H1 (cell line): ENCODE measurements at regions not wholly inside any gene's neighbourhood (a gene's known extent, or its start where the extent isn't known, plus 50 kb on each side); places are given as distances from the start of the nearest gene placed in this dataset.
"Not testable (repeated sequence)": the region's sequence is repeated elsewhere in the genome, so short reads cannot be mapped to it uniquely, and the experiment has no call there.

ENCODE experiments used
- CTCF ChIA-PET: fragments of 300-600 bp; sonication (Branson Sonifier 250); formaldehyde crosslinking; loops from one replicate; lab custom pipeline; 2021; ENCODE audit not compliant: partially characterized antibody; lab: Charles Lee
- POLR2A ChIA-PET: fragments of 300-600 bp; sonication (Branson Sonifier 250); formaldehyde crosslinking; loops from one replicate; lab custom pipeline; 2021; ENCODE audit warnings: inconsistent platforms; ENCODE audit not compliant: partially characterized antibody; lab: Charles Lee
- DNase-seq, 2 experiments: peaks; one replicate each; pipeline versions ENCODE4 v3.0.0 to v3.0.0-alpha.2; 2010 to 2022; ENCODE audit warnings: low spot score in 2 of 2, low read depth in 1 of 2, mixed read lengths in 1 of 2
- FAIRE-seq: peaks from 2 replicates; lab custom pipeline; 2011; peaks lifted over from hg19 to GRCh38; lab: Jason Lieb, UNC
- H2AFZ ChIP-seq: 2 replicates; pipeline ENCODE4 v1.8.1; 2012; ENCODE audit warnings: low read length, inconsistent platforms
- H2AK5ac ChIP-seq: 2 replicates; pipeline ENCODE4 v1.6.1; 2013; ENCODE audit warnings: low read depth, low read length
- H2BK120ac ChIP-seq: replicated peaks from 2 replicates; pipeline ENCODE3; 2013; ENCODE audit warnings: low read depth, low read length, inconsistent platforms
- H2BK12ac ChIP-seq: 2 replicates; pipeline ENCODE4 v1.6.1; 2013; ENCODE audit warnings: low read depth, low read length
- H2BK15ac ChIP-seq: 2 replicates; pipeline ENCODE4 v1.6.1; 2013; ENCODE audit warnings: low read length
- H2BK20ac ChIP-seq: 2 replicates; pipeline ENCODE4 v1.6.1; 2013; ENCODE audit warnings: low read length
- H2BK5ac ChIP-seq: 2 replicates; pipeline ENCODE4 v1.6.1; 2013; ENCODE audit warnings: low read depth, low read length
- H3K14ac ChIP-seq: 2 replicates; pipeline ENCODE4 v1.6.1; 2013; ENCODE audit warnings: inconsistent platforms; ENCODE audit not compliant: insufficient read length
- H3K18ac ChIP-seq: 2 replicates; pipeline ENCODE4 v1.6.1; 2013; ENCODE audit warnings: low read length; ENCODE audit errors: extremely low read depth
- H3K23ac ChIP-seq: 2 replicates; pipeline ENCODE4 v1.6.1; 2013; ENCODE audit warnings: inconsistent platforms; ENCODE audit not compliant: insufficient read length
- H3K23me2 ChIP-seq: 2 replicates; pipeline ENCODE4 v1.6.1; 2013; ENCODE audit warnings: low read depth, low read length
- H3K27ac ChIP-seq: 2 replicates; pipeline ENCODE4 v1.6.1; 2011; ENCODE audit warnings: low read depth, low read length, inconsistent platforms
- H3K27me3 ChIP-seq, 4 experiments: replicated peaks in 1 of 4; 1 replicate in 1 of 4; 2 replicates in 3 of 4; pipeline versions ENCODE4 v1.6.1 to v1.8.1; 2011 to 2013; ENCODE audit warnings: low read length in 3 of 4, mild to moderate bottlenecking in 3 of 4, inconsistent platforms in 2 of 4, mixed read lengths in 2 of 4, moderate library complexity in 1 of 4; ENCODE audit not compliant: control insufficient read depth in 3 of 4, insufficient read depth in 3 of 4; ENCODE audit errors: extremely low read depth in 1 of 4
- H3K36me3 ChIP-seq, 4 experiments: 2 replicates each; pipeline versions ENCODE4 v1.6.1 to v1.8.1; 2011 to 2013; ENCODE audit warnings: mild to moderate bottlenecking in 4 of 4, low read length in 3 of 4, moderate library complexity in 2 of 4, control low read depth in 1 of 4, inconsistent platforms in 1 of 4; ENCODE audit not compliant: insufficient read depth in 4 of 4, control insufficient read depth in 2 of 4
- H3K4ac ChIP-seq: replicated peaks from 2 replicates; pipeline ENCODE3; 2013; ENCODE audit warnings: low read length, low read depth, mixed read lengths, inconsistent platforms; ENCODE audit not compliant: insufficient read length
- H3K4me1 ChIP-seq, 4 experiments: replicated peaks in 1 of 4; 1 replicate in 1 of 4; 2 replicates in 3 of 4; pipeline versions ENCODE4 v1.6.1 to v1.8.1; 2011 to 2013; ENCODE audit warnings: low read length in 3 of 4, inconsistent platforms in 2 of 4, mixed read lengths in 1 of 4; ENCODE audit not compliant: insufficient read depth in 4 of 4, control insufficient read depth in 3 of 4
- H3K4me2 ChIP-seq, 2 experiments: 2 replicates each; pipeline versions ENCODE4 v1.6.1 to v1.8.1; 2011 to 2013; ENCODE audit warnings: low read depth in 2 of 2, low read length in 2 of 2, control low read depth in 1 of 2, inconsistent platforms in 1 of 2, mild to moderate bottlenecking in 1 of 2; ENCODE audit not compliant: insufficient read depth in 1 of 2
- H3K4me3 ChIP-seq, 4 experiments: fragments of 200-600, 300-600 bp in 1 of 4; sonication (generic), shearing (Covaris generic), sonication (Bioruptor Twin) in 1 of 4; 2 replicates each; pipeline versions ENCODE4 v1.5.1 to v1.8.1; 2011 to 2016; ENCODE audit warnings: low read length in 4 of 4, low read depth in 3 of 4, control low read depth in 2 of 4, inconsistent platforms in 2 of 4, mild to moderate bottlenecking in 2 of 4, mixed read lengths in 1 of 4, moderate library complexity in 1 of 4; ENCODE audit not compliant: insufficient read depth in 2 of 4; ENCODE audit errors: extremely low read depth in 1 of 4
- H3K56ac ChIP-seq: replicated peaks from 2 replicates; pipeline ENCODE3; 2013; ENCODE audit warnings: low read depth, mild to moderate bottlenecking, mixed read lengths, low read length, inconsistent platforms; ENCODE audit not compliant: insufficient read length
- H3K79me1 ChIP-seq: 2 replicates; pipeline ENCODE4 v1.6.1; 2013; ENCODE audit warnings: low read depth, low read length, control low read depth
- H3K79me2 ChIP-seq, 2 experiments: 2 replicates each; pipeline versions ENCODE4 v1.6.1 to v1.8.1; 2012 to 2013; ENCODE audit warnings: low read length in 2 of 2, mild to moderate bottlenecking in 2 of 2, inconsistent platforms in 1 of 2; ENCODE audit not compliant: insufficient read depth in 2 of 2, control insufficient read depth in 1 of 2
- H3K9ac ChIP-seq, 4 experiments: replicated peaks in 1 of 4; 1 replicate in 1 of 4; 2 replicates in 3 of 4; pipeline versions ENCODE4 v1.6.1 to v1.8.1; 2011 to 2013; ENCODE audit warnings: low read depth in 3 of 4, low read length in 3 of 4, control low read depth in 2 of 4, mild to moderate bottlenecking in 2 of 4, moderate library complexity in 2 of 4, inconsistent platforms in 1 of 4; ENCODE audit errors: extremely low read depth in 1 of 4
- H3K9me3 ChIP-seq, 2 experiments: 2 replicates each; pipeline versions ENCODE4 v1.6.1 to v1.8.1; 2012 to 2013; ENCODE audit warnings: mild to moderate bottlenecking in 2 of 2, moderate library complexity in 2 of 2, control low read depth in 1 of 2, inconsistent platforms in 1 of 2, low read depth in 1 of 2, low read length in 1 of 2, mixed read lengths in 1 of 2; ENCODE audit not compliant: insufficient read depth in 2 of 2
- H4K20me1 ChIP-seq, 2 experiments: replicated peaks in 1 of 2; 2 replicates each; pipeline versions ENCODE3 to v1.8.1; 2011 to 2013; ENCODE audit warnings: inconsistent platforms in 2 of 2, low read length in 2 of 2, mild to moderate bottlenecking in 1 of 2; ENCODE audit not compliant: insufficient read depth in 2 of 2, control insufficient read depth in 1 of 2
- H4K5ac ChIP-seq: 2 replicates; pipeline ENCODE4 v1.6.1; 2013; ENCODE audit warnings: low read length, low read depth, mixed read lengths, inconsistent platforms; ENCODE audit not compliant: insufficient read length
- H4K8ac ChIP-seq: 2 replicates; pipeline ENCODE4 v1.8.0; 2013; ENCODE audit warnings: mild to moderate bottlenecking, moderate library complexity, low read length, inconsistent platforms; ENCODE audit not compliant: insufficient read depth; ENCODE audit errors: extremely low read depth
- H4K91ac ChIP-seq: replicated peaks from 2 replicates; pipeline ENCODE3; 2013; ENCODE audit warnings: low read length, mixed read lengths, inconsistent platforms; ENCODE audit not compliant: insufficient read length
- WGBS, 2 experiments: shearing (Covaris generic) in 1 of 2; methylation state at CpG; one replicate each; pipeline versions ENCODE4 v1.1.6 to v1.1.7; 2013 to 2015; ENCODE audit warnings: low lambda C conversion rate in 2 of 2, mixed read lengths in 2 of 2, inconsistent platforms in 1 of 2, low coverage in 1 of 2, missing lambda C conversion rate in 1 of 2; ENCODE audit not compliant: insufficient replicate concordance in 2 of 2, insufficient coverage in 1 of 2, insufficient read length in 1 of 2; ENCODE audit errors: extremely low coverage in 1 of 2, missing lambda C conversion rate in 1 of 2; 5-methylcytosine and 5-hydroxymethylcytosine counted together

GRCh38 chr9:94397766-94398379, 69.4 kb upstream of the NUTM2F start:
- 97% methylated on average over 3 of the region's 3 CpGs; no CpG with 5 or more reads in 1 of the 2 experiments for WGBS, 2 experiments
- H3K23me2 ChIP-seq, H3K18ac ChIP-seq, H3K4me3 ChIP-seq, H3K27ac ChIP-seq, H3K79me1 ChIP-seq, H2AFZ ChIP-seq, H2BK120ac ChIP-seq, H3K4me1 ChIP-seq, H3K9ac ChIP-seq, H4K20me1 ChIP-seq, FAIRE-seq, H4K8ac ChIP-seq, H2BK5ac ChIP-seq, H4K91ac ChIP-seq, H2BK20ac ChIP-seq, H3K27me3 ChIP-seq, H2BK12ac ChIP-seq, H3K4ac ChIP-seq, DNase-seq, POLR2A ChIA-PET, CTCF ChIA-PET, H3K36me3 ChIP-seq, H4K5ac ChIP-seq, H3K9me3 ChIP-seq, H3K23ac ChIP-seq, H3K56ac ChIP-seq, H2BK15ac ChIP-seq, H2AK5ac ChIP-seq, H3K4me2 ChIP-seq, H3K14ac ChIP-seq: not testable (repeated sequence)
- H3K79me2 ChIP-seq = peaks cover 0 to 28% of the 10 kb centered on the region in 2 experiments; a peak in 2 of 4 replicates

GRCh38 chr9:94400461-94400860, 72.0 kb upstream of the NUTM2F start:
- H4K20me1 ChIP-seq, H3K23me2 ChIP-seq, H3K18ac ChIP-seq, H3K23ac ChIP-seq, CTCF ChIA-PET, H2AFZ ChIP-seq, H3K9me3 ChIP-seq, H4K5ac ChIP-seq, H3K4me1 ChIP-seq, POLR2A ChIA-PET, H3K4me3 ChIP-seq, H3K56ac ChIP-seq, FAIRE-seq, H2BK5ac ChIP-seq, H3K4me2 ChIP-seq, H3K79me1 ChIP-seq, H2BK12ac ChIP-seq, H2BK20ac ChIP-seq, H3K36me3 ChIP-seq, H4K91ac ChIP-seq, H3K14ac ChIP-seq, H3K27ac ChIP-seq, H3K9ac ChIP-seq, H4K8ac ChIP-seq, H2BK15ac ChIP-seq, H3K4ac ChIP-seq, DNase-seq, H2BK120ac ChIP-seq, H2AK5ac ChIP-seq, H3K27me3 ChIP-seq: not testable (repeated sequence)
- peaks cover 0 to 33% of the 10 kb centered on the region in 2 experiments; a peak in 2 of 4 replicates for H3K79me2 ChIP-seq
- WGBS, 2 experiments = 92% methylated on average over 3 of the region's 4 CpGs; no CpG with 5 or more reads in 1 of the 2 experiments
